ENCODE measurements at regions not wholly inside any gene's neighbourhood (a gene's known extent, or its start where the extent isn't known, plus 50 kb on each side); places are given as distances from the start of the nearest gene placed in this dataset.

DNA sequence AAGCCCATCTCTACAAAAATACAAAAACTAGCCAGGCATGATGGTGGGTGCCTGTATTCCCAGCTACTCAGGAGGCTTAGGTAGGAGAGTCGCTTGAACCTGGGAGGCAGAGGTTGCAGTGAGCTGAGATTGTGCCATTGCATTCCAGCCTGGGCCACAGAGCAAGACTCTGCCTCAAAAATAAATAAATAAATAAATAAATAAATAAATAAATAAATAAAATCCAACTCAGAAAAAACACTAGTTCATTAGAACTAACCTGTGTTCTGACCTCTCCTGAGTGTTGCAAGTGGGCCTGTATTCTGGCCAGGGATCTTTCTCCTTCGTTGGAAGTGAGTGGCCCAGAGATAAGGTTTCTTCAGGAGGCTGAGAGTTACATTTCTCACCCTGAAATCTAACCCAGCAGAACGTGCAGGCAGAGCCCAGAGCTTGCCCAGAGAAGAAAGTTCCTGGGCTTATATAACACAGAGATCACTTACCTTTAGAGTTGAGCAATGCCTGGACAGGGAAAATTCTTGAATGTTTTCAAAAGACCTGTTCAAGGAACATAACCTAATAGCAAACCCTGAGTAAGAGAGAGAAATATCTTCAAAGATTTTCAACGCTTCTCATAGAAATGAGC, 583.9 kb downstream of the MCTP2 start:
- H2AFZ ChIP-seq (ENCODE audit: low read depth, low read length), result no peak overlapping the region
- no peaks in the 10 kb centered on the region for H3K4me1 ChIP-seq (ENCODE audit: insufficient read depth, low read length)
- H3K9me3 ChIP-seq (ENCODE audit: low read length), result no peaks in the 10 kb centered on the region
- no peaks in the 10 kb centered on the region for H3K36me3 ChIP-seq (ENCODE audit: insufficient read depth, low read length)
- no peak overlapping the region for H3K4me3 ChIP-seq (ENCODE audit: low read length)
- H3K27me3 ChIP-seq (ENCODE audit: insufficient read depth, low read length), result no peaks in the 10 kb centered on the region

DNA sequence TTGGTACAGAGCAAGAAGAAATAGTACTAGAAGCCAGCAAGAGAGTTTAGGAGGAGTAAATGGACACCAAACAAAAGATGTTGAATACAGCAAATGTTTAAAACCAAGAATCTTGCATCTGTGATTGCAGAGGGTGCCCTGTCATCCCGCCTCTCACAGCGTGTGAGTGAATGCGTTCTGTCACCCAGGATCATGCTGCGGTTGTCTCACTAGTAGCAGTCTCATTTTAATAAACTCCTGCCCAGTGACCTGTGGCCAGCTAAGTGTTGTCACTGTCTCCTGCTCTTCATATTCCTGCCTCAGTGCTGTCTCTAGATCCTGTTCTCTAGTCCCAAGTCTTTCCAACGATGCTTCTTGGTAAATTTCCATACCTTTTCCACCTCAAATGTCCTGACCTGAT, 584.6 kb downstream of the MCTP2 start:
- no peaks in the 10 kb centered on the region for H3K4me1 ChIP-seq (ENCODE audit: insufficient read depth, low read length)
- no peak overlapping the region for H2AFZ ChIP-seq (ENCODE audit: low read depth, low read length)
- no peaks in the 10 kb centered on the region for H3K36me3 ChIP-seq (ENCODE audit: insufficient read depth, low read length)
- no peaks in the 10 kb centered on the region for H3K9me3 ChIP-seq (ENCODE audit: low read length)
- H3K4me3 ChIP-seq (ENCODE audit: low read length), result no peak overlapping the region
- H3K27me3 ChIP-seq (ENCODE audit: insufficient read depth, low read length), result no peaks in the 10 kb centered on the region

- H3K4me1 ChIP-seq (ENCODE audit: insufficient read depth, low read length), result no peaks in the 10 kb centered on the region
- H3K9me3 ChIP-seq (ENCODE audit: low read length), result no peaks in the 10 kb centered on the region
Measured at GRCh38 chr15:94829887-94830884, 598.8 kb downstream of the MCTP2 start.

DNA sequence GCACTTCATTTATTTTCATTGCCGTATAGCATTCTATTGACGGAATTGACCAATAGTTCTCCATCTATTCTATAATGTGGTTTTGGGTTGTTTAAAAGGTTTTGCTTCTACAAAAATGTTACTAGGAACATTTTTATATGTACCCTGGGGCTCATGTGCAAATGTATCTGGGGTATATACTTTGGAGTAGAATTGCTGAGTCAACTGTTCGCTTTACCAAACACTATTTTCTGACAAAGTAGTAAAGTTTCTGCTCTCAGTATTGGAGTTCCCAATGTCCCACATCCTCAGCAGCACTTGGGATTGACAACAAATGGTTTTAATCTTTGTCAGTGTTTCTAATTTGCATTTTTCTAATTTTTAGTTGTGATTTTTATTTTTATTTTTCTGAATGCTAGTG, 602.6 kb downstream of the MCTP2 start:
- Histone ChIP-seq H3K4me1 (ENCODE audit: insufficient read depth, low read length) (no peaks in the 10 kb centered on the region), H3K27me3 (ENCODE audit: insufficient read depth, low read length) (no peaks in the 10 kb centered on the region), H3K4me3 (ENCODE audit: low read length) (no peak overlapping the region), H2AFZ (ENCODE audit: low read depth, low read length) (no peak overlapping the region), H3K36me3 (ENCODE audit: insufficient read depth, low read length) (no peaks in the 10 kb centered on the region), H3K9me3 (ENCODE audit: low read length) (no peaks in the 10 kb centered on the region)

More at GRCh38 chr15:94829887-94830884, 598.8 kb downstream of the MCTP2 start:
- no peaks in the 10 kb centered on the region for H3K27me3 ChIP-seq (ENCODE audit: insufficient read depth, low read length)
- H3K36me3 ChIP-seq (ENCODE audit: insufficient read depth, low read length), result no peaks in the 10 kb centered on the region
- no peak overlapping the region for H3K4me3 ChIP-seq (ENCODE audit: low read length)
- no peak overlapping the region for H2AFZ ChIP-seq (ENCODE audit: low read depth, low read length)

- no peaks in the 10 kb centered on the region for H3K4me1 ChIP-seq (ENCODE audit: insufficient read depth, low read length)
- H3K27me3 ChIP-seq (ENCODE audit: insufficient read depth, low read length), result no peaks in the 10 kb centered on the region
- H3K9me3 ChIP-seq (ENCODE audit: low read length), result no peaks in the 10 kb centered on the region
- H2AFZ ChIP-seq (ENCODE audit: low read depth, low read length), result no peak overlapping the region
- H3K4me3 ChIP-seq (ENCODE audit: low read length), result no peak overlapping the region
- no peaks in the 10 kb centered on the region for H3K36me3 ChIP-seq (ENCODE audit: insufficient read depth, low read length)
Measured at GRCh38 chr15:94834494-94834893, 603.1 kb downstream of the MCTP2 start.

GRCh38 chr15:94838281-94838680, 606.9 kb downstream of the MCTP2 start:
- Histone ChIP-seq H3K4me3 (ENCODE audit: low read length) (no peak overlapping the region), H3K36me3 (ENCODE audit: insufficient read depth, low read length) (no peaks in the 10 kb centered on the region), H3K4me1 (ENCODE audit: insufficient read depth, low read length) (no peaks in the 10 kb centered on the region), H3K27me3 (ENCODE audit: insufficient read depth, low read length) (no peaks in the 10 kb centered on the region), H3K9me3 (ENCODE audit: low read length) (no peaks in the 10 kb centered on the region), H2AFZ (ENCODE audit: low read depth, low read length) (no peak overlapping the region)

- Histone ChIP-seq H2AFZ (ENCODE audit: low read depth, low read length) (no peak overlapping the region), H3K4me3 (ENCODE audit: low read length) (no peak overlapping the region), H3K9me3 (ENCODE audit: low read length) (no peaks in the 10 kb centered on the region)
Measured at GRCh38 chr15:94840794-94841783, 609.7 kb downstream of the MCTP2 start.

DNA sequence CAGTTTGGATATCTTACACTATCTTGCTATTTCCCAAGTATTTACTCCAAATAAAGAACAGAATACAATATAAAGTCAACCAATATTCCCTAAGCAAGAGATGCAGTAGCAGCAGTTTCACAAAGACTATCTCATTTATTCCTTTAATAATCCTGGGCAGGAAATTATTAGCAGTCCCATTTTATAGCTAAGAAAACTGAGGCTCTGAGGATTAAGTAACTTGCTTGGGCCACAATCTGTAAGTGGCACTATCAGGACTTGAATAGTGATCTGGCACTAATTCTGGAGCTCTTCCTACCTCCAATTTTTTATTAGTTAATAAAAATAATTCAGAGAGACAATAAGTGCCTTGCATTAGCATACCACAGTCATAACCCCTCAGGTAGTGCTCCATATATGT, 611.7 kb downstream of the MCTP2 start:
- Histone ChIP-seq H3K4me1 (ENCODE audit: insufficient read depth, low read length) (no peaks in the 10 kb centered on the region), H3K9me3 (ENCODE audit: low read length) (no peaks in the 10 kb centered on the region), H3K27me3 (ENCODE audit: insufficient read depth, low read length) (peaks cover 3% of the 10 kb centered on the region), H2AFZ (ENCODE audit: low read depth, low read length) (no peak overlapping the region), H3K4me3 (ENCODE audit: low read length) (no peak overlapping the region), H3K36me3 (ENCODE audit: insufficient read depth, low read length) (no peaks in the 10 kb centered on the region)

More at GRCh38 chr15:94840794-94841783, 609.7 kb downstream of the MCTP2 start:
- Histone ChIP-seq H3K27me3 (ENCODE audit: insufficient read depth, low read length) (peaks cover 3% of the 10 kb centered on the region), H3K36me3 (ENCODE audit: insufficient read depth, low read length) (no peaks in the 10 kb centered on the region), H3K4me1 (ENCODE audit: insufficient read depth, low read length) (no peaks in the 10 kb centered on the region)

DNA sequence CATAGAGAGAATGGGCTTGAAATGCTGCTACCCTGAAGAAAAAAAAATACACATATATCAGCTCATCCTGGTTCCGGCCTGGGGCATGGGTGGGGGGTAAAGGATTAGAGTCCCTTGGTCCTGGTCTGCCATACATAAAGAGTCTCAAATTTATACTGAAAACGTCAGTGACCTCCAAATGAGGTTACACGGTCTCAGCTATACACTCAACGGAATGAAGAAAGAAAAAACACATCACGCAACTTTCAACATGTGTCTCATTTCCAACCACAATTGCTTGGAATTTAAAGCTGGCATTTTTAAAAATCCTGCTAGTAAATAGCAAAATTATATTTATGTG, 612.8 kb downstream of the MCTP2 start:
- no peaks in the 10 kb centered on the region for H3K36me3 ChIP-seq (ENCODE audit: insufficient read depth, low read length)
- peaks cover 3% of the 10 kb centered on the region for H3K27me3 ChIP-seq (ENCODE audit: insufficient read depth, low read length)
- no peak overlapping the region for H3K4me3 ChIP-seq (ENCODE audit: low read length)
- H3K9me3 ChIP-seq (ENCODE audit: low read length), result no peaks in the 10 kb centered on the region
- H3K4me1 ChIP-seq (ENCODE audit: insufficient read depth, low read length), result no peaks in the 10 kb centered on the region
- H2AFZ ChIP-seq (ENCODE audit: low read depth, low read length), result no peak overlapping the region

- Histone ChIP-seq H3K4me3 (ENCODE audit: low read length) (no peak overlapping the region), H3K36me3 (ENCODE audit: insufficient read depth, low read length) (no peaks in the 10 kb centered on the region), H3K27me3 (ENCODE audit: insufficient read depth, low read length) (peaks cover 3% of the 10 kb centered on the region), H3K9me3 (ENCODE audit: low read length) (no peaks in the 10 kb centered on the region), H3K4me1 (ENCODE audit: insufficient read depth, low read length) (no peaks in the 10 kb centered on the region), H2AFZ (ENCODE audit: low read depth, low read length) (no peak overlapping the region)
Measured at GRCh38 chr15:94844538-94845389, 613.4 kb downstream of the MCTP2 start.

DNA sequence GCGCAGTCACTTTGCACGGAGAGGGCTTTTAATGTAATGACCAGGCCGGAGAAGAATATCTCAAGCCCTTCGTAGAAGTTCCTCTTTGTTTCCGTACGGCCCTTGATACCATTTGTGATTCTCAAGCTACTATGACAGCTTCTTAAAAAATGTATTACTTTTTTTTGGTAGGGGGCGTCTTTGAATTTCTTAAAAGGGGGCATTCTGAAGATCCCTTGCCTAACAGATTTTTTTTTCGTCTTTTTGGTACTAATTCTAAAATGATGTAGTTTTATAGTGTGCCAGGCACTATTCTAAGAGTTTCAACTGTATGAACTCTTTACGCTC, 614.0 kb downstream of the MCTP2 start:
- no peaks in the 10 kb centered on the region for H3K4me1 ChIP-seq (ENCODE audit: insufficient read depth, low read length)
- H3K27me3 ChIP-seq (ENCODE audit: insufficient read depth, low read length), result peaks cover 3% of the 10 kb centered on the region
- no peaks in the 10 kb centered on the region for H3K36me3 ChIP-seq (ENCODE audit: insufficient read depth, low read length)
- no peaks in the 10 kb centered on the region for H3K9me3 ChIP-seq (ENCODE audit: low read length)
- H3K4me3 ChIP-seq (ENCODE audit: low read length), result no peak overlapping the region
- no peak overlapping the region for H2AFZ ChIP-seq (ENCODE audit: low read depth, low read length)

GRCh38 chr15:94847325-94847724, 616.0 kb downstream of the MCTP2 start:
- no peaks in the 10 kb centered on the region for H3K36me3 ChIP-seq (ENCODE audit: insufficient read depth, low read length)

More at GRCh38 chr15:94847325-94847724, 616.0 kb downstream of the MCTP2 start:
- Histone ChIP-seq H3K27me3 (ENCODE audit: insufficient read depth, low read length) (peaks cover 3% of the 10 kb centered on the region), H3K4me1 (ENCODE audit: insufficient read depth, low read length) (no peaks in the 10 kb centered on the region), H2AFZ (ENCODE audit: low read depth, low read length) (no peak overlapping the region), H3K9me3 (ENCODE audit: low read length) (no peaks in the 10 kb centered on the region), H3K4me3 (ENCODE audit: low read length) (no peak overlapping the region)

Measured in neuron (in vitro differentiated cells).